HCT116 (cell line): ENCODE measurements at regions not wholly inside any gene's neighbourhood (a gene's known extent, or its start where the extent isn't known, plus 50 kb on each side); places are given as distances from the start of the nearest gene placed in this dataset.

Source experiments
- ATAC-seq: fragments of 200-7000 bp; cut with Tn5 transposase; 2 replicates; pipeline ENCODE4 v1.9.1; 2020; ENCODE audit warnings: mild to moderate bottlenecking, moderate library complexity
- BruUV-seq: library from RNA; stranded (reverse); fragments of 400-500 nt; replicated peaks from 2 replicates; lab custom pipeline; 2021; lab: Mats Ljungman, UMichigan
- CTCF ChIA-PET: fragments of 300-600 bp; sonication (Branson Sonifier 250); formaldehyde crosslinking; loops from one replicate; lab custom pipeline; 2021; ENCODE audit warnings: antibody characterized with exemption; lab: Charles Lee
- POLR2A ChIA-PET: fragments of 300-600, 350-600 bp; sonication (Branson Sonifier 250); formaldehyde crosslinking; loops from one replicate; lab custom pipeline; 2021; ENCODE audit warnings: antibody characterized with exemption; lab: Charles Lee
- RAD21 ChIA-PET, 2 experiments: fragments of 300-600 bp; sonication (Branson Sonifier 250); formaldehyde crosslinking; loops; one replicate each; lab custom pipeline; 2023; ENCODE audit warnings: low total read pairs in 2 of 2; ENCODE audit not compliant: uncharacterized antibody in 2 of 2, unreplicated experiment in 2 of 2, low non-redundant PET in 1 of 2; lab: Charles Lee
- DNase-seq: peaks from one replicate; pipeline ENCODE4 v3.0.0-alpha.2; 2010; ENCODE audit warnings: low read depth, low spot score
- H2AFZ ChIP-seq: fragments of 200-600 bp; shearing (Covaris generic), sonication (generic); 2 replicates; pipeline ENCODE4 v1.6.1; 2017; ENCODE audit warnings: low read depth, mixed run types, mixed read lengths, antibody characterized with exemption, low read length; ENCODE audit not compliant: poor library complexity, severe bottlenecking
- H3K27ac ChIP-seq: 2 replicates; pipeline ENCODE4 v1.5.1; 2012; ENCODE audit warnings: low read depth, low read length
- H3K27me3 ChIP-seq: fragments of 200-600 bp; sonication (generic); 2 replicates; pipeline ENCODE4 v1.6.1; 2016; ENCODE audit warnings: mixed run types, low read length, mixed read lengths; ENCODE audit not compliant: insufficient read depth
- H3K36me3 ChIP-seq, 2 experiments: fragments of 200-500 bp in 1 of 2; fragments of 200-600 bp in 1 of 2; sonication (Bioruptor generic) in 1 of 2; sonication (generic) in 1 of 2; 2 replicates each; pipeline versions ENCODE4 v1.5.1 to v1.6.1; 2014 to 2016; ENCODE audit warnings: low read length in 2 of 2, inconsistent platforms in 1 of 2, mixed read lengths in 1 of 2, mixed run types in 1 of 2; ENCODE audit not compliant: insufficient read depth in 2 of 2, control insufficient read depth in 1 of 2
- H3K4me1 ChIP-seq, 2 experiments: fragments of 200-600 bp in 1 of 2; sonication (generic) in 1 of 2; 2 replicates each; pipeline versions ENCODE4 v1.5.1 to v1.6.1; 2012 to 2017; ENCODE audit warnings: low read length in 2 of 2, inconsistent platforms in 1 of 2, mild to moderate bottlenecking in 1 of 2, mixed read lengths in 1 of 2, mixed run types in 1 of 2, moderate library complexity in 1 of 2; ENCODE audit not compliant: insufficient read depth in 2 of 2, control insufficient read depth in 1 of 2
- H3K4me2 ChIP-seq: fragments of 200-600 bp; sonication (generic); 2 replicates; pipeline ENCODE4 v1.6.1; 2017; ENCODE audit warnings: mixed run types, low read length, mixed read lengths
- H3K4me3 ChIP-seq, 2 experiments: fragments of 200-600 bp in 1 of 2; sonication (generic) in 1 of 2; replicated peaks in 1 of 2; 2 replicates each; pipeline ENCODE4 v1.5.1; 2011 to 2016; ENCODE audit warnings: low read length in 2 of 2, control low read depth in 1 of 2, low read depth in 1 of 2, mild to moderate bottlenecking in 1 of 2, mixed read lengths in 1 of 2, mixed run types in 1 of 2
- H3K79me2 ChIP-seq: fragments of 200-600 bp; sonication (generic); 2 replicates; pipeline ENCODE4 v1.6.1; 2017; ENCODE audit warnings: mild to moderate bottlenecking, mixed run types, low read length, moderate library complexity, mixed read lengths; ENCODE audit not compliant: insufficient read depth
- H3K9ac ChIP-seq: fragments of 200-600 bp; sonication (generic); 2 replicates; pipeline ENCODE4 v1.6.1; 2016; ENCODE audit warnings: low read length, mixed read lengths
- H3K9me2 ChIP-seq: fragments of 200-600 bp; sonication (generic), shearing (Covaris generic); 2 replicates; pipeline ENCODE4 v1.6.1; 2017; ENCODE audit warnings: mixed run types, mild to moderate bottlenecking, moderate library complexity; ENCODE audit not compliant: insufficient read depth
- H3K9me3 ChIP-seq, 2 experiments: fragments of 200-500 bp in 1 of 2; fragments of 200-600 bp in 1 of 2; sonication (Bioruptor generic) in 1 of 2; sonication (generic) in 1 of 2; 2 replicates each; pipeline ENCODE4 v1.6.1; 2014 to 2017; ENCODE audit warnings: low read length in 2 of 2, mixed read lengths in 2 of 2, inconsistent platforms in 1 of 2, low read depth in 1 of 2, mild to moderate bottlenecking in 1 of 2, mixed run types in 1 of 2, moderate library complexity in 1 of 2; ENCODE audit not compliant: control insufficient read depth in 1 of 2, insufficient read depth in 1 of 2
- H4K20me1 ChIP-seq: fragments of 200-600 bp; sonication (generic), shearing (Covaris generic); 2 replicates; pipeline ENCODE4 v1.6.1; 2017; ENCODE audit warnings: mixed run types, mild to moderate bottlenecking, moderate library complexity; ENCODE audit not compliant: insufficient read depth
- CEBPB ChIP-seq: IDR thresholded peaks from 2 replicates; pipeline ENCODE4 v1.6.1; 2012; ENCODE audit warnings: low read depth
- EGR1 ChIP-seq: IDR thresholded peaks from 2 replicates; pipeline ENCODE4 v1.6.1; 2012; ENCODE audit warnings: low read depth
- EZH2 ChIP-seq: fragments of 200-600 bp; sonication (generic); IDR thresholded peaks from 2 replicates; pipeline ENCODE4 v1.6.1; 2017; ENCODE audit warnings: antibody characterized with exemption, mixed run types
- JUND ChIP-seq: IDR thresholded peaks from 2 replicates; pipeline ENCODE4 v1.6.1; 2012
- POLR2AphosphoS5 ChIP-seq: IDR thresholded peaks from 2 replicates; pipeline ENCODE4 v1.6.1; 2011; ENCODE audit warnings: mild to moderate bottlenecking, low read depth, low read length, moderate library complexity
- SP1 ChIP-seq: IDR thresholded peaks from 2 replicates; pipeline ENCODE4 v1.6.1; 2012; ENCODE audit warnings: low read depth
- SRF ChIP-seq: IDR thresholded peaks from 2 replicates; pipeline ENCODE4 v1.6.1; 2012; ENCODE audit warnings: low read depth
- YY1 ChIP-seq: IDR thresholded peaks from 2 replicates; pipeline ENCODE4 v1.6.1; 2011; ENCODE audit warnings: low read length, low read depth, moderate library complexity, mild to moderate bottlenecking; ENCODE audit not compliant: insufficient replicate concordance; ENCODE audit errors: extremely low read depth
- ZNF274 ChIP-seq: fragments of 200-500 bp; sonication (Bioruptor generic); IDR thresholded peaks from 2 replicates; pipeline ENCODE4 v1.6.1; 2014; ENCODE audit warnings: mild to moderate bottlenecking, low read depth, low read length, inconsistent platforms
- intact Hi-C: fragments of 100-400 bp; cut with micrococcal nuclease; formaldehyde crosslinking; loops from 2 replicates; pipeline ENCODE4 v1.10.0; 2022
- TF ChIP-seq, protein P1 (sequence below): IDR thresholded peaks from 2 replicates; pipeline ENCODE4 v1.6.1; 2012
- TF ChIP-seq, protein P2 (sequence below): IDR thresholded peaks from 2 replicates; pipeline ENCODE4 v1.6.1; 2012

DNA sequence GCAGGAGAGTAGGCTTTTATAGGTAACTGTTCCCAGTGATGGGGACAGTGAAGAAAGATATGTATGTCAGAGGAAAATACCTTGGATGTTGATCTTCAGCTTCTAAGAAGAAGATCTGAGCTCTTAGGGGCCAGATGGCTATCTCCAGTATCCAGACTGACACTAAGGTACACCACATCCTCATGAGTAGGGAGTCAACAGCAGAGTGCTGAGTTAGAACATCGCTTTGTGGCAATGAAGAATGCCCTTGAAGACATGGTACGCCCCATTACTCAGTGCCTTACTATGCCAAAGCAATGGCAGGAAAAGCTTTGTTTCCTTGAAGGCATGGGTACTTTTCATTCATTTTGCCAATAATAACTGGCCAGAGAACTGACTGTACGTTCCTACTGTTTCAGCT, 263.7 kb downstream of the CEMIP2 start:
- CTCF ChIA-PET, result no interaction called here
- TF ChIP-seq EGR1, result no peak
- TF ChIP-seq EZH2, result no peak
- TF ChIP-seq POLR2AphosphoS5, result no peak
- no peaks in the 10 kb centered on the region for H3K36me3 ChIP-seq
- H3K27me3 ChIP-seq, result peaks cover 28% of the 10 kb centered on the region
- H3K9ac ChIP-seq, result no peak overlapping the region
- H3K4me1 ChIP-seq, result no peaks in the 10 kb centered on the region
- no peak for ATAC-seq
- DNase-seq, result no peak
- POLR2A ChIA-PET, result no interaction called here
- H3K4me3 ChIP-seq, result no peak overlapping the region
- H3K4me2 ChIP-seq, result no peak overlapping the region
- H3K9me3 ChIP-seq, result no peaks in the 10 kb centered on the region
- RAD21 ChIA-PET, result no interaction called here
- intact Hi-C loops, result no loop called here
- no TSS peak for BruUV-seq
- no peaks in the 10 kb centered on the region for H3K79me2 ChIP-seq
- H2AFZ ChIP-seq, result no peak overlapping the region
- no peaks in the 10 kb centered on the region for H3K9me2 ChIP-seq
- H3K27ac ChIP-seq, result no peak overlapping the region
- H4K20me1 ChIP-seq, result no peaks in the 10 kb centered on the region

DNA sequence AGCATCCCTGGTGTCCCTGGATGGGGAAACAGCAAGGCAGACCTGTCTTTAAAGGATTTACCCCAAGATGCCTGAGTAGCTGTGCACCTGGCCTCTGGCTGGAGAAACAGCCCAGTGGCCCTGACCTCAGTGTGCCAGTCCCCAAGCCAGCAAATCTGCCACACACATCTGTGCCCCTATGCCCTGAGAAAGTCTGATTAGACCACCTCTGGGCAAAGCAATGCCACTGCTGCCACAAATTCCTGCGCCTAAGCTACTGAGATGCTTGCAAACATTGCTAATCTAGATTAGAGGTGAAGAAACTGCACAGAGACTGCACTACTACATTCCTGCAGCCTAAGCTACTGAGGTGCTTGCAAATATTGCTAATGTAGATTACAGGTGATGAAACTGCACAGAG, 269.6 kb downstream of the CEMIP2 start:
- intact Hi-C loops, result no loop called here
- BruUV-seq, result no TSS peak
- Histone ChIP-seq H3K4me2 (no peak overlapping the region), H3K9me2 (no peaks in the 10 kb centered on the region), H4K20me1 (no peaks in the 10 kb centered on the region), H3K27ac (no peak overlapping the region), H3K9me3 (no peaks in the 10 kb centered on the region), H3K4me1 (no peaks in the 10 kb centered on the region), H2AFZ (no peak overlapping the region), H3K4me3 (no peak overlapping the region), H3K9ac (no peak overlapping the region), H3K79me2 (no peaks in the 10 kb centered on the region), H3K27me3 (peaks cover 16% of the 10 kb centered on the region; the same call in 1 of the 2 replicates), H3K36me3 (no peaks in the 10 kb centered on the region)
- POLR2A ChIA-PET, result no interaction called here
- ATAC-seq (no peak), DNase-seq (no peak)
- RAD21 ChIA-PET, result no interaction called here
- TF ChIP-seq SRF, result no peak
- no peak for TF ChIP-seq YY1
- TF ChIP-seq, protein P1, sequence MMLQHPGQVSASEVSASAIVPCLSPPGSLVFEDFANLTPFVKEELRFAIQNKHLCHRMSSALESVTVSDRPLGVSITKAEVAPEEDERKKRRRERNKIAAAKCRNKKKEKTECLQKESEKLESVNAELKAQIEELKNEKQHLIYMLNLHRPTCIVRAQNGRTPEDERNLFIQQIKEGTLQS, result no peak
- TF ChIP-seq ZNF274, result no peak
- TF ChIP-seq, protein P2, sequence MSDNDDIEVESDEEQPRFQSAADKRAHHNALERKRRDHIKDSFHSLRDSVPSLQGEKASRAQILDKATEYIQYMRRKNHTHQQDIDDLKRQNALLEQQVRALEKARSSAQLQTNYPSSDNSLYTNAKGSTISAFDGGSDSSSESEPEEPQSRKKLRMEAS, result no peak
- no peak for TF ChIP-seq JUND
- no peak for TF ChIP-seq SP1
- no peak for TF ChIP-seq EZH2
- TF ChIP-seq CEBPB, result no peak
- CTCF ChIA-PET, result no interaction called here
